Right lobe of liver (tissue), 6 donors: ENCODE measurements at regions not wholly inside any gene's neighbourhood (a gene's known extent, or its start where the extent isn't known, plus 50 kb on each side); places are given as distances from the start of the nearest gene placed in this dataset.

ENCODE experiments used
- ATAC-seq, 4 donors: fragments of 200-7000 bp; cut with Tn5 transposase; one replicate each; pipeline ENCODE4 v1.9.1; 2020; ENCODE audit warnings: mild to moderate bottlenecking in 4 of 4, moderate library complexity in 4 of 4
- DNase-seq, 3 donors: peaks; one replicate each; pipeline ENCODE4 v3.0.0-alpha.2; 2020
- H3K27ac ChIP-seq, 3 donors: fragments of 200-600 bp; one replicate each; pipeline ENCODE4 v1.8.0; 2022
- H3K27me3 ChIP-seq, 2 donors: fragments of 200-600 bp; one replicate each; pipeline ENCODE4 v1.8.0; 2022
- H3K36me3 ChIP-seq, 4 donors: fragments of 200-600 bp; sonication (generic) in 1 of 4; one replicate each; pipeline versions ENCODE4 v1.5.1 to v1.8.0; 2017 to 2022; ENCODE audit warnings: control low read depth in 1 of 4
- H3K4me1 ChIP-seq, 4 donors: fragments of 200-600 bp; sonication (generic) in 1 of 4; one replicate each; pipeline versions ENCODE4 v1.5.1 to v1.8.0; 2017 to 2022; ENCODE audit warnings: control low read depth in 1 of 4
- H3K4me3 ChIP-seq, 3 donors: fragments of 200-600 bp; one replicate each; pipeline ENCODE4 v1.8.0; 2022
- H3K9me3 ChIP-seq, 4 donors: fragments of 200-600 bp; sonication (generic) in 1 of 4; one replicate each; pipeline versions ENCODE4 v1.5.1 to v1.8.0; 2017 to 2022; ENCODE audit warnings: control low read depth in 1 of 4
- CTCF ChIP-seq, 4 donors: fragments of 200-600 bp in 3 of 4; fragments of 450-650 bp in 1 of 4; IDR thresholded peaks; one replicate each; pipeline versions ENCODE4 v1.5.1 to v1.8.0; 2016 to 2022; ENCODE audit warnings: antibody characterized with exemption in 4 of 4, mild to moderate bottlenecking in 2 of 4
- POLR2A ChIP-seq: fragments of 450-650 bp; IDR thresholded peaks from one replicate; pipeline ENCODE4 v1.6.1; 2017; ENCODE audit warnings: antibody characterized with exemption, mild to moderate bottlenecking
- WGBS: methylation state at CpG from one replicate; pipeline ENCODE4 v1.1.6; 2018; ENCODE audit warnings: low coverage, low lambda C conversion rate; ENCODE audit not compliant: insufficient coverage; ENCODE audit errors: missing lambda C conversion rate; 5-methylcytosine and 5-hydroxymethylcytosine counted together
- intact Hi-C, 2 donors: fragments of 100-400 bp; cut with DNase I; formaldehyde crosslinking; loops; one replicate each; pipeline versions ENCODE4 v1.11.2 to v1.14.1; 2022
- donor health status: DM: no; HTN: yes; CAD: no.
- donor health status: DM: no; HTN: no; CAD: no.
- donor health status: DM: no; HTN: no; CAD: no.
- donor health status: DM: no; HTN: yes; CAD: no.
- donor health status: DM: no; HTN: yes; CAD: no.

GRCh38 chr16:5820472-5820871 is 722.9 kb upstream of the EEF2KMT start:
- TF ChIP-seq POLR2A (no peak), CTCF (IDR thresholded peaks at IDR 0.05) (no peak)
- DNase-seq: no peak
- H3K9me3 ChIP-seq: no peaks in the 10 kb centered on the region
- no peaks in the 10 kb centered on the region for H3K27me3 ChIP-seq
- H3K4me3 ChIP-seq: no peak overlapping the region
- no peaks in the 10 kb centered on the region for H3K36me3 ChIP-seq
- WGBS: 27% methylated on average over 6 of the region's 13 CpGs
- H3K27ac ChIP-seq: no peak overlapping the region
- no peak for ATAC-seq
- intact Hi-C loops: no loop called here
- no peaks in the 10 kb centered on the region for H3K4me1 ChIP-seq

- no peak overlapping the region for H3K4me3 ChIP-seq
- TF ChIP-seq CTCF (IDR thresholded peaks at IDR 0.05): no peak
- TF ChIP-seq POLR2A: no peak
- DNase-seq (no peak), ATAC-seq (no peak)
- H3K36me3 ChIP-seq: no peaks in the 10 kb centered on the region
- H3K27me3 ChIP-seq: no peaks in the 10 kb centered on the region
- WGBS: 60% methylated on average over 5 of the region's 6 CpGs
- H3K27ac ChIP-seq: no peak overlapping the region
- no peaks in the 10 kb centered on the region for H3K9me3 ChIP-seq
- H3K4me1 ChIP-seq: no peaks in the 10 kb centered on the region
- intact Hi-C loops: no loop called here
These were observed 718.1 kb upstream of the EEF2KMT start for GRCh38 chr16:5815570-5816237.

GRCh38 chr16:5801396-5801795 is 703.8 kb upstream of the EEF2KMT start:
- Histone ChIP-seq H3K36me3 (no peaks in the 10 kb centered on the region), H3K27ac (no peak overlapping the region), H3K4me1 (no peaks in the 10 kb centered on the region), H3K9me3 (no peaks in the 10 kb centered on the region), H3K27me3 (no peaks in the 10 kb centered on the region), H3K4me3 (no peak overlapping the region)
- intact Hi-C loops: no loop called here
- 68% methylated on average over 8 of the region's 8 CpGs for WGBS
- TF ChIP-seq POLR2A (no peak), CTCF (IDR thresholded peaks at IDR 0.05) (no peak)
- DNase-seq (no peak), ATAC-seq (no peak)

- no peaks in the 10 kb centered on the region for H3K27me3 ChIP-seq
- DNase-seq: no peak
These were observed 696.0 kb upstream of the EEF2KMT start for GRCh38 chr16:5793556-5793955.

More at GRCh38 chr16:5793556-5793955, 696.0 kb upstream of the EEF2KMT start:
- no peaks in the 10 kb centered on the region for H3K9me3 ChIP-seq
- no peak overlapping the region for H3K27ac ChIP-seq
- ATAC-seq: no peak
- no peak overlapping the region for H3K4me3 ChIP-seq
- 36% methylated on average over 2 of the region's 5 CpGs for WGBS
- intact Hi-C loops: no loop called here
- no peaks in the 10 kb centered on the region for H3K36me3 ChIP-seq
- no peaks in the 10 kb centered on the region for H3K4me1 ChIP-seq
- TF ChIP-seq POLR2A (no peak), CTCF (IDR thresholded peaks at IDR 0.05) (no peak)
